HEK293 (cell line): ENCODE measurements at regions not wholly inside any gene's neighbourhood (a gene's known extent, or its start where the extent isn't known, plus 50 kb on each side); places are given as distances from the start of the nearest gene placed in this dataset.

ENCODE experiments used
- CTCF ChIA-PET: fragments of 350-600 bp; formaldehyde crosslinking; extraction: SDS; loops from one replicate; lab custom pipeline; 2021; ENCODE audit warnings: antibody characterized with exemption; lab: Yijun Ruan, JAX
- POLR2A ChIA-PET: fragments of 300-600 bp; formaldehyde crosslinking; extraction: SDS; loops from one replicate; lab custom pipeline; 2020; ENCODE audit warnings: antibody characterized with exemption, inconsistent platforms; lab: Yijun Ruan, JAX
- H3K27ac ChIP-seq: fragments of 200-500 bp; sonication (Bioruptor generic); 2 replicates; pipeline ENCODE4 v1.5.1; 2014; ENCODE audit warnings: low read depth, low read length, control low read depth, inconsistent platforms; ENCODE audit errors: extremely low read depth
- H3K36me3 ChIP-seq, 2 experiments: fragments of 200-500 bp in 1 of 2; sonication (Bioruptor generic) in 1 of 2; 1 replicate in 1 of 2; 2 replicates in 1 of 2; pipeline ENCODE4 v1.5.1; 2014 to 2017; ENCODE audit warnings: inconsistent platforms in 2 of 2, low read length in 2 of 2; ENCODE audit not compliant: control insufficient read depth in 2 of 2, insufficient read depth in 1 of 2
- H3K4me1 ChIP-seq: fragments of 200-500 bp; sonication (Bioruptor generic); 2 replicates; pipeline ENCODE4 v1.5.1; 2014; ENCODE audit warnings: mild to moderate bottlenecking, low read length, inconsistent platforms; ENCODE audit not compliant: control insufficient read depth, insufficient read depth
- H3K4me3 ChIP-seq: 2 replicates; pipeline ENCODE4 v1.5.1; 2011; ENCODE audit warnings: low read depth, mild to moderate bottlenecking, control low read depth, low read length, moderate library complexity
- H3K9me3 ChIP-seq: fragments of 200-500 bp; sonication (Bioruptor generic); 2 replicates; pipeline ENCODE4 v1.5.1; 2014; ENCODE audit warnings: low read depth, low read length, inconsistent platforms; ENCODE audit not compliant: control insufficient read depth, insufficient read depth
- GLIS1 ChIP-seq: fragments of 450-650 bp; formaldehyde crosslinking; IDR thresholded peaks from 2 replicates; pipeline ENCODE4 v1.5.1; 2016; ENCODE audit warnings: missing biosample characterization, missing genetic modification characterization
- KLF10 ChIP-seq: fragments of 450-650 bp; IDR thresholded peaks from 2 replicates; pipeline ENCODE4 v1.5.1; 2018; ENCODE audit warnings: missing biosample characterization, mild to moderate bottlenecking, missing genetic modification characterization
- KLF16 ChIP-seq: fragments of 450-650 bp; formaldehyde crosslinking; IDR thresholded peaks from 2 replicates; pipeline ENCODE4 v1.5.1; 2017; ENCODE audit warnings: missing biosample characterization, missing genetic modification characterization
- ZBTB17 ChIP-seq: fragments of 450-650 bp; formaldehyde crosslinking; IDR thresholded peaks from 2 replicates; pipeline ENCODE4 v1.5.1; 2016; ENCODE audit warnings: missing biosample characterization, missing genetic modification characterization
- ZNF239 ChIP-seq: fragments of 450-650 bp; formaldehyde crosslinking; IDR thresholded peaks from 2 replicates; pipeline ENCODE4 v1.5.1; 2016; ENCODE audit warnings: missing biosample characterization, missing genetic modification characterization
- ZNF433 ChIP-seq: fragments of 450-650 bp; formaldehyde crosslinking; IDR thresholded peaks from 2 replicates; pipeline ENCODE4 v1.5.1; 2016; ENCODE audit warnings: missing biosample characterization, missing genetic modification characterization, low read depth
- ZNF549 ChIP-seq: fragments of 450-650 bp; IDR thresholded peaks from 2 replicates; pipeline ENCODE4 v1.5.1; 2018; ENCODE audit warnings: missing biosample characterization, missing genetic modification characterization, mild to moderate bottlenecking, inconsistent platforms, moderate library complexity
- ZNF610 ChIP-seq: fragments of 450-650 bp; formaldehyde crosslinking; IDR thresholded peaks from 2 replicates; pipeline ENCODE4 v1.5.1; 2016; ENCODE audit warnings: missing biosample characterization, missing genetic modification characterization, borderline replicate concordance
- TF ChIP-seq, protein P1 (sequence below): fragments of 450-650 bp; formaldehyde crosslinking; IDR thresholded peaks from 2 replicates; pipeline ENCODE4 v1.5.1; 2016; ENCODE audit warnings: missing biosample characterization, missing genetic modification characterization, borderline replicate concordance
- TF ChIP-seq, protein P2 (sequence below): fragments of 450-650 bp; formaldehyde crosslinking; IDR thresholded peaks from 2 replicates; pipeline ENCODE4 v1.5.1; 2016; ENCODE audit warnings: missing biosample characterization, missing genetic modification characterization
- TF ChIP-seq, protein P3 (sequence below): fragments of 450-650 bp; formaldehyde crosslinking; IDR thresholded peaks from 2 replicates; pipeline ENCODE4 v1.5.1; 2017; ENCODE audit warnings: missing biosample characterization, missing genetic modification characterization
- TF ChIP-seq, protein P4 (sequence below): fragments of 450-650 bp; formaldehyde crosslinking; IDR thresholded peaks from 2 replicates; pipeline ENCODE4 v1.5.1; 2016; ENCODE audit warnings: missing biosample characterization, missing genetic modification characterization
- TF ChIP-seq, protein P5 (sequence below): fragments of 450-650 bp; formaldehyde crosslinking; conservative IDR thresholded peaks from 2 replicates; pipeline ENCODE4 v1.5.1; 2016; ENCODE audit warnings: low read depth, missing biosample characterization, missing genetic modification characterization

DNA sequence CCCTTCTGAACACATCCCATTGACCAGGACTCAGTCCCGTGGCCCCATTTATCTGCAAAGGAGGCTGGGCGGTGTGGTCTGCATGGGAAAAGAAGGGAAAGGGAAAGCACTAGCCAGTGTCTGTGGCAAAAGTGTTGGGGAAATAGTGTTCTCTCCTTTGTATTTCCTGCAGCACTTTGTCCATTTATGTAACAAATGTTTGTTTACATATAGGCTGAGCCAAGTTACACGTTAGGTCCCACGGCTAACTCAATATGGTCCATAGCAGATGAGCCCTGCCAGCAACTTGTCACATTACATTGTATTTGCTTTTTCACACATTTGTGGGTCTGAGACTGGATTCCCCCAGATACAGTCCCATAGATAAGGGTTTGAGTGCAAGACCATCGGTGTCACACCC, 260.5 kb downstream of the MSX2 start:
- Histone ChIP-seq H3K9me3 (no peaks in the 10 kb centered on the region), H3K36me3 (no peaks in the 10 kb centered on the region), H3K4me1 (no peaks in the 10 kb centered on the region), H3K27ac (no peak overlapping the region), H3K4me3 (no peak overlapping the region)
- TF ChIP-seq KLF16 (tag by site-specific recombination) (no peak), ZBTB17 (no peak), ZNF610 (tag by site-specific recombination) (no peak), ZNF433 (tag by site-specific recombination) (no peak), ZNF549 (tag by site-specific recombination) (no peak), KLF10 (tag by site-specific recombination) (no peak)
- TF ChIP-seq, protein P1, sequence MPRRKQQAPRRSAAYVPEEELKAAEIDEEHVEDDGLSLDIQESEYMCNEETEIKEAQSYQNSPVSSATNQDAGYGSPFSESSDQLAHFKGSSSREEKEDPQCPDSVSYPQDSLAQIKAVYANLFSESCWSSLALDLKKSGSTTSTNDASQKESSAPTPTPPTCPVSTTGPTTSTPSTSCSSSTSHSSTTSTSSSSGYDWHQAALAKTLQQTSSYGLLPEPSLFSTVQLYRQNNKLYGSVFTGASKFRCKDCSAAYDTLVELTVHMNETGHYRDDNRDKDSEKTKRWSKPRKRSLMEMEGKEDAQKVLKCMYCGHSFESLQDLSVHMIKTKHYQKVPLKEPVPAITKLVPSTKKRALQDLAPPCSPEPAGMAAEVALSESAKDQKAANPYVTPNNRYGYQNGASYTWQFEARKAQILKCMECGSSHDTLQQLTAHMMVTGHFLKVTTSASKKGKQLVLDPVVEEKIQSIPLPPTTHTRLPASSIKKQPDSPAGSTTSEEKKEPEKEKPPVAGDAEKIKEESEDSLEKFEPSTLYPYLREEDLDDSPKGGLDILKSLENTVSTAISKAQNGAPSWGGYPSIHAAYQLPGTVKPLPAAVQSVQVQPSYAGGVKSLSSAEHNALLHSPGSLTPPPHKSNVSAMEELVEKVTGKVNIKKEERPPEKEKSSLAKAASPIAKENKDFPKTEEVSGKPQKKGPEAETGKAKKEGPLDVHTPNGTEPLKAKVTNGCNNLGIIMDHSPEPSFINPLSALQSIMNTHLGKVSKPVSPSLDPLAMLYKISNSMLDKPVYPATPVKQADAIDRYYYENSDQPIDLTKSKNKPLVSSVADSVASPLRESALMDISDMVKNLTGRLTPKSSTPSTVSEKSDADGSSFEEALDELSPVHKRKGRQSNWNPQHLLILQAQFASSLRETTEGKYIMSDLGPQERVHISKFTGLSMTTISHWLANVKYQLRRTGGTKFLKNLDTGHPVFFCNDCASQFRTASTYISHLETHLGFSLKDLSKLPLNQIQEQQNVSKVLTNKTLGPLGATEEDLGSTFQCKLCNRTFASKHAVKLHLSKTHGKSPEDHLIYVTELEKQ (tag by site-specific recombination): no peak
- TF ChIP-seq, protein P2, sequence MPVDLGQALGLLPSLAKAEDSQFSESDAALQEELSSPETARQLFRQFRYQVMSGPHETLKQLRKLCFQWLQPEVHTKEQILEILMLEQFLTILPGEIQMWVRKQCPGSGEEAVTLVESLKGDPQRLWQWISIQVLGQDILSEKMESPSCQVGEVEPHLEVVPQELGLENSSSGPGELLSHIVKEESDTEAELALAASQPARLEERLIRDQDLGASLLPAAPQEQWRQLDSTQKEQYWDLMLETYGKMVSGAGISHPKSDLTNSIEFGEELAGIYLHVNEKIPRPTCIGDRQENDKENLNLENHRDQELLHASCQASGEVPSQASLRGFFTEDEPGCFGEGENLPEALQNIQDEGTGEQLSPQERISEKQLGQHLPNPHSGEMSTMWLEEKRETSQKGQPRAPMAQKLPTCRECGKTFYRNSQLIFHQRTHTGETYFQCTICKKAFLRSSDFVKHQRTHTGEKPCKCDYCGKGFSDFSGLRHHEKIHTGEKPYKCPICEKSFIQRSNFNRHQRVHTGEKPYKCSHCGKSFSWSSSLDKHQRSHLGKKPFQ (tag by site-specific recombination): no peak
- TF ChIP-seq, protein P3, sequence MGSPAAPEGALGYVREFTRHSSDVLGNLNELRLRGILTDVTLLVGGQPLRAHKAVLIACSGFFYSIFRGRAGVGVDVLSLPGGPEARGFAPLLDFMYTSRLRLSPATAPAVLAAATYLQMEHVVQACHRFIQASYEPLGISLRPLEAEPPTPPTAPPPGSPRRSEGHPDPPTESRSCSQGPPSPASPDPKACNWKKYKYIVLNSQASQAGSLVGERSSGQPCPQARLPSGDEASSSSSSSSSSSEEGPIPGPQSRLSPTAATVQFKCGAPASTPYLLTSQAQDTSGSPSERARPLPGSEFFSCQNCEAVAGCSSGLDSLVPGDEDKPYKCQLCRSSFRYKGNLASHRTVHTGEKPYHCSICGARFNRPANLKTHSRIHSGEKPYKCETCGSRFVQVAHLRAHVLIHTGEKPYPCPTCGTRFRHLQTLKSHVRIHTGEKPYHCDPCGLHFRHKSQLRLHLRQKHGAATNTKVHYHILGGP (tag by site-specific recombination): no peak
- TF ChIP-seq, protein P4, sequence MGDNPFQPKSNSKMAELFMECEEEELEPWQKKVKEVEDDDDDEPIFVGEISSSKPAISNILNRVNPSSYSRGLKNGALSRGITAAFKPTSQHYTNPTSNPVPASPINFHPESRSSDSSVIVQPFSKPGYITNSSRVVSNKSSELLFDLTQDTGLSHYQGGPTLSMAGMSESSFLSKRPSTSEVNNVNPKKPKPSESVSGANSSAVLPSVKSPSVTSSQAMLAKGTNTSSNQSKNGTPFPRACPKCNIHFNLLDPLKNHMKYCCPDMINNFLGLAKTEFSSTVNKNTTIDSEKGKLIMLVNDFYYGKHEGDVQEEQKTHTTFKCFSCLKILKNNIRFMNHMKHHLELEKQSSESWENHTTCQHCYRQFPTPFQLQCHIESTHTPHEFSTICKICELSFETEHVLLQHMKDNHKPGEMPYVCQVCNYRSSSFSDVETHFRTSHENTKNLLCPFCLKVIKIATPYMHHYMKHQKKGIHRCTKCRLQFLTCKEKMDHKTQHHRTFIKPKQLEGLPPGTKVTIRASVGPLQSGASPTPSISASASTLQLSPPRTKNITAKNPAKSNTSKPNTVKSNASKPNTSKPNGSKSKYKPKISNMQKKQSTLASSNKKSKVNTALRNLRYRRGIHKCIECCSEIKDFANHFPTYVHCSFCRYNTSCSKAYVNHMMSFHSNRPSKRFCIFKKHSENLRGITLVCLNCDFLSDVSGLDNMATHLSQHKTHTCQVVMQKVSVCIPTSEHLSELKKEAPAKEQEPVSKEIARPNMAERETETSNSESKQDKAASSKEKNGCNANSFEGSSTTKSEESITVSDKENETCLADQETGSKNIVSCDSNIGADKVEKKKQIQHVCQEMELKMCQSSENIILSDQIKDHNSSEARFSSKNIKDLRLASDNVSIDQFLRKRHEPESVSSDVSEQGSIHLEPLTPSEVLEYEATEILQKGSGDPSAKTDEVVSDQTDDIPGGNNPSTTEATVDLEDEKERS (tag by site-specific recombination): no peak
- TF ChIP-seq, protein P5, sequence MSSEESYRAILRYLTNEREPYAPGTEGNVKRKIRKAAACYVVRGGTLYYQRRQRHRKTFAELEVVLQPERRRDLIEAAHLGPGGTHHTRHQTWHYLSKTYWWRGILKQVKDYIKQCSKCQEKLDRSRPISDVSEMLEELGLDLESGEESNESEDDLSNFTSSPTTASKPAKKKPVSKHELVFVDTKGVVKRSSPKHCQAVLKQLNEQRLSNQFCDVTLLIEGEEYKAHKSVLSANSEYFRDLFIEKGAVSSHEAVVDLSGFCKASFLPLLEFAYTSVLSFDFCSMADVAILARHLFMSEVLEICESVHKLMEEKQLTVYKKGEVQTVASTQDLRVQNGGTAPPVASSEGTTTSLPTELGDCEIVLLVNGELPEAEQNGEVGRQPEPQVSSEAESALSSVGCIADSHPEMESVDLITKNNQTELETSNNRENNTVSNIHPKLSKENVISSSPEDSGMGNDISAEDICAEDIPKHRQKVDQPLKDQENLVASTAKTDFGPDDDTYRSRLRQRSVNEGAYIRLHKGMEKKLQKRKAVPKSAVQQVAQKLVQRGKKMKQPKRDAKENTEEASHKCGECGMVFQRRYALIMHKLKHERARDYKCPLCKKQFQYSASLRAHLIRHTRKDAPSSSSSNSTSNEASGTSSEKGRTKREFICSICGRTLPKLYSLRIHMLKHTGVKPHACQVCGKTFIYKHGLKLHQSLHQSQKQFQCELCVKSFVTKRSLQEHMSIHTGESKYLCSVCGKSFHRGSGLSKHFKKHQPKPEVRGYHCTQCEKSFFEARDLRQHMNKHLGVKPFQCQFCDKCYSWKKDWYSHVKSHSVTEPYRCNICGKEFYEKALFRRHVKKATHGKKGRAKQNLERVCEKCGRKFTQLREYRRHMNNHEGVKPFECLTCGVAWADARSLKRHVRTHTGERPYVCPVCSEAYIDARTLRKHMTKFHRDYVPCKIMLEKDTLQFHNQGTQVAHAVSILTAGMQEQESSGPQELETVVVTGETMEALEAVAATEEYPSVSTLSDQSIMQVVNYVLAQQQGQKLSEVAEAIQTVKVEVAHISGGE: no peak
- ChIA-PET POLR2A (no interaction called here), CTCF (interaction anchor here (0.7 to 0.8 kb wide), 2 partner anchors 49 to 53 kb away, joined by 3 to 4 read pairs; no protein-coding TSS in a partner anchor)

DNA sequence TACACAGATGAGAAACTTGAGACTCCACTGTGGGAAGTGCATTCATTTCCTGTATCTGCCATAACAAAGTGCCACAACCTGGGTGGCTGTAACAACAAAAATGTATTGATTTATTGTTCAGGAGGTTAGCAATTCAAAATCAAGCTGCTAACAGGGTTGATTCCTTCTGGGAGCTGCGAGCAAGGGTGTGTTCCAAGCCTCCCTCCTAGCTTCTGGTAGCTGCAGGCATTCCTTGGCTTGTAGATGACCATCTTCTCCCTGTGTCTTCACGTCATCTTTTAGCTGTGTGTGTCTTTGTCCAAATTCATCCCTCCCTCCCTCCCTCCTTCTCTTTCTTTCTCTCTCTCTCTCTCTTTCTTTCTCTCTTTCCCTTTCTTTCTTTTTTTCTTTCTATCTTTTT, 258.1 kb downstream of the MSX2 start:
- no peaks in the 10 kb centered on the region for H3K36me3 ChIP-seq
- H3K9me3 ChIP-seq: no peaks in the 10 kb centered on the region
- no peak overlapping the region for H3K4me3 ChIP-seq
- H3K27ac ChIP-seq: no peak overlapping the region
- no peaks in the 10 kb centered on the region for H3K4me1 ChIP-seq
- ChIA-PET CTCF (no interaction called here), POLR2A (no interaction called here)
- TF ChIP-seq ZNF239 (tag by site-specific recombination) (no peak), GLIS1 (tag by site-specific recombination) (peak; percentile 27; the same call in 1 of the 2 replicates)
